Right lobe of liver (tissue), 6 donors: ENCODE measurements at regions not wholly inside any gene's neighbourhood (a gene's known extent, or its start where the extent isn't known, plus 50 kb on each side); places are given as distances from the start of the nearest gene placed in this dataset.

ENCODE experiments used
- ATAC-seq, 4 donors: fragments of 200-7000 bp; cut with Tn5 transposase; one replicate each; pipeline ENCODE4 v1.9.1; 2020; ENCODE audit warnings: mild to moderate bottlenecking in 4 of 4, moderate library complexity in 4 of 4
- DNase-seq, 3 donors: peaks; one replicate each; pipeline ENCODE4 v3.0.0-alpha.2; 2020
- H3K27ac ChIP-seq, 3 donors: fragments of 200-600 bp; one replicate each; pipeline ENCODE4 v1.8.0; 2022
- H3K27me3 ChIP-seq, 2 donors: fragments of 200-600 bp; one replicate each; pipeline ENCODE4 v1.8.0; 2022
- H3K36me3 ChIP-seq, 4 donors: fragments of 200-600 bp; sonication (generic) in 1 of 4; one replicate each; pipeline versions ENCODE4 v1.5.1 to v1.8.0; 2017 to 2022; ENCODE audit warnings: control low read depth in 1 of 4
- H3K4me1 ChIP-seq, 4 donors: fragments of 200-600 bp; sonication (generic) in 1 of 4; one replicate each; pipeline versions ENCODE4 v1.5.1 to v1.8.0; 2017 to 2022; ENCODE audit warnings: control low read depth in 1 of 4
- H3K4me3 ChIP-seq, 3 donors: fragments of 200-600 bp; one replicate each; pipeline ENCODE4 v1.8.0; 2022
- H3K9me3 ChIP-seq, 4 donors: fragments of 200-600 bp; sonication (generic) in 1 of 4; one replicate each; pipeline versions ENCODE4 v1.5.1 to v1.8.0; 2017 to 2022; ENCODE audit warnings: control low read depth in 1 of 4
- POLR2A ChIP-seq: fragments of 450-650 bp; IDR thresholded peaks from one replicate; pipeline ENCODE4 v1.6.1; 2017; ENCODE audit warnings: antibody characterized with exemption, mild to moderate bottlenecking
- WGBS: methylation state at CpG from one replicate; pipeline ENCODE4 v1.1.6; 2018; ENCODE audit warnings: low coverage, low lambda C conversion rate; ENCODE audit not compliant: insufficient coverage; ENCODE audit errors: missing lambda C conversion rate; 5-methylcytosine and 5-hydroxymethylcytosine counted together
- intact Hi-C, 2 donors: fragments of 100-400 bp; cut with DNase I; formaldehyde crosslinking; loops; one replicate each; pipeline versions ENCODE4 v1.11.2 to v1.14.1; 2022
- TF ChIP-seq, protein P1 (sequence below), 4 donors: fragments of 200-600 bp in 3 of 4; fragments of 450-650 bp in 1 of 4; IDR thresholded peaks; one replicate each; pipeline versions ENCODE4 v1.5.1 to v1.8.0; 2016 to 2022; ENCODE audit warnings: antibody characterized with exemption in 4 of 4, mild to moderate bottlenecking in 2 of 4
- donor health status: DM: no; HTN: yes; CAD: no.
- donor health status: DM: no; HTN: no; CAD: no.
- donor health status: DM: no; HTN: no; CAD: no.
- donor health status: DM: no; HTN: yes; CAD: no.
- donor health status: DM: no; HTN: yes; CAD: no.

DNA sequence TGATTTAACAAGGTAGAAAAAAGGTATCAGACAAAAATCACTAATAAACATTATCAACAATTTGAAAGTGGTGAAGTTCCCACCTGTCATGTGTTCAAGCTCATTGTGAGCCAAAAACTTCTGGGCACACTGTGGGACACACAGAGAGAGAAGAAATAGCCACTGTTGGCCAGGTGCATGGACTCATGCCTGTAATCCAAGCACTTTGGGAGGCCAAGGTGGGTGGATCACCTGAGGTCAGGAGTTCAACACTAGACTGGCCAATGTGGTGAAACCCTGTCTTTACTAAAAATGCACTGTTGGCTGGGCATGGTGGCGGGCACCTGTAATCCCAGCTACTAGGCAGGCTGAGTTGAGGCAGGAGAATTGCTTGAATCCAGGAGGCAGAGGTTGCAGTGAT lies 167.4 kb downstream of the TOX3 start:
- no peaks in the 10 kb centered on the region for H3K27me3 ChIP-seq
- peak in 1 of 3 donors; percentile 50 for DNase-seq
- WGBS: no CpG with 5 or more reads among the region's 1 CpG
- peaks cover 0 to 13% (median 5%) of the 10 kb centered on the region in 4 donors for H3K4me1 ChIP-seq
- no peaks in the 10 kb centered on the region for H3K36me3 ChIP-seq
- peak in 1 of 4 donors; percentile 48 for ATAC-seq
- H3K27ac ChIP-seq: no peak overlapping the region
- H3K4me3 ChIP-seq: no peak overlapping the region
- TF ChIP-seq, protein P1, sequence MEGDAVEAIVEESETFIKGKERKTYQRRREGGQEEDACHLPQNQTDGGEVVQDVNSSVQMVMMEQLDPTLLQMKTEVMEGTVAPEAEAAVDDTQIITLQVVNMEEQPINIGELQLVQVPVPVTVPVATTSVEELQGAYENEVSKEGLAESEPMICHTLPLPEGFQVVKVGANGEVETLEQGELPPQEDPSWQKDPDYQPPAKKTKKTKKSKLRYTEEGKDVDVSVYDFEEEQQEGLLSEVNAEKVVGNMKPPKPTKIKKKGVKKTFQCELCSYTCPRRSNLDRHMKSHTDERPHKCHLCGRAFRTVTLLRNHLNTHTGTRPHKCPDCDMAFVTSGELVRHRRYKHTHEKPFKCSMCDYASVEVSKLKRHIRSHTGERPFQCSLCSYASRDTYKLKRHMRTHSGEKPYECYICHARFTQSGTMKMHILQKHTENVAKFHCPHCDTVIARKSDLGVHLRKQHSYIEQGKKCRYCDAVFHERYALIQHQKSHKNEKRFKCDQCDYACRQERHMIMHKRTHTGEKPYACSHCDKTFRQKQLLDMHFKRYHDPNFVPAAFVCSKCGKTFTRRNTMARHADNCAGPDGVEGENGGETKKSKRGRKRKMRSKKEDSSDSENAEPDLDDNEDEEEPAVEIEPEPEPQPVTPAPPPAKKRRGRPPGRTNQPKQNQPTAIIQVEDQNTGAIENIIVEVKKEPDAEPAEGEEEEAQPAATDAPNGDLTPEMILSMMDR (IDR thresholded peaks at IDR 0.05): no peak
- TF ChIP-seq POLR2A: no peak
- intact Hi-C loops: no loop called here
- no peaks in the 10 kb centered on the region for H3K9me3 ChIP-seq

DNA sequence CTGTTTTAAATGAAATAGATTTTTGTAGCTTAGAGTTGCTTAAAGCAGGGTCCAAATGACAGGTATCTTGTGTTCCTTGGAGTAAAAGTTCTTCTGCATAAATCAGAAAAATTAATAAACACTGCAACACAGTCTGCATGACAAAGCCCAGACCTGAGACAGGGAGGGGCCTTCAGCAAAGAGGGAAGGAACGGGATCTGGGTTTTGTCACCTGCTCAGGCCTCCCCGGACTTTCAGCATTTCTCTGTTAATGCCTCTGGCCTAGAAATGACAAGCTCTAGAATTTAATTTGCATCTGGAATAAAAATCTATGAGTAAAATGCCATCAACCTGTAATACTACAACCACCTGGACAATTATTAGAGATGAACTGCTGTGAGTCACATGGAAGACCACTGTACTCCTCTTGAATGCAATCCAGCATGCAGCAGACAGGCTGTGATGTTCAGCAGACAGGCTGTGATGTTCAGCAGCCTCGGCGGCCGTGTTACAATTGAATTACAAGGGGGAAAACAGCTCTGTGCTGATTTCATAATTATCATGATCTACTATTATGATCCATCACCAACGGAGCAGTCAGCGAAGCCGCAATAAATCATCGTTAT lies 170.2 kb downstream of the TOX3 start:
- no peak for DNase-seq
- intact Hi-C loops: no loop called here
- TF ChIP-seq, protein P1 (IDR thresholded peaks at IDR 0.05): no peak
- no peak for TF ChIP-seq POLR2A
- 81% methylated on average over 6 of the region's 9 CpGs for WGBS
- Histone ChIP-seq H3K4me3 (no peak overlapping the region), H3K4me1 (no peaks in the 10 kb centered on the region), H3K36me3 (no peaks in the 10 kb centered on the region), H3K27ac (no peak overlapping the region), H3K9me3 (no peaks in the 10 kb centered on the region), H3K27me3 (no peaks in the 10 kb centered on the region)
- ATAC-seq: no peak

GRCh38 chr16:52372313-52372712 lies 174.6 kb downstream of the TOX3 start:
- ATAC-seq (no peak), DNase-seq (no peak)
- no peaks in the 10 kb centered on the region for H3K9me3 ChIP-seq
- H3K4me3 ChIP-seq: no peak overlapping the region
- no peak overlapping the region for H3K27ac ChIP-seq
- no peaks in the 10 kb centered on the region for H3K36me3 ChIP-seq
- no peaks in the 10 kb centered on the region for H3K4me1 ChIP-seq
- intact Hi-C loops: no loop called here
- H3K27me3 ChIP-seq: no peaks in the 10 kb centered on the region
- TF ChIP-seq POLR2A: no peak
- TF ChIP-seq, protein P1 (IDR thresholded peaks at IDR 0.05): no peak

- ATAC-seq (peak in 1 of 4 donors; percentile 37), DNase-seq (no peak)
- no peak overlapping the region for H3K27ac ChIP-seq
- no peaks in the 10 kb centered on the region for H3K4me1 ChIP-seq
- no peaks in the 10 kb centered on the region for H3K27me3 ChIP-seq
- H3K36me3 ChIP-seq: no peaks in the 10 kb centered on the region
- intact Hi-C loops: no loop called here
- H3K4me3 ChIP-seq: no peak overlapping the region
- WGBS: 36% methylated on average over 4 of the region's 4 CpGs
- no peaks in the 10 kb centered on the region for H3K9me3 ChIP-seq
- TF ChIP-seq, protein P1 (IDR thresholded peaks at IDR 0.05): no peak
- no peak for TF ChIP-seq POLR2A
Observed at GRCh38 chr16:52368859-52369258, 178.1 kb downstream of the TOX3 start.

GRCh38 chr16:52367821-52368220 lies 179.1 kb downstream of the TOX3 start:
- 33% methylated on average over 2 of the region's 2 CpGs for WGBS

More at GRCh38 chr16:52367821-52368220, 179.1 kb downstream of the TOX3 start:
- Histone ChIP-seq H3K27ac (no peak overlapping the region), H3K4me1 (no peaks in the 10 kb centered on the region), H3K36me3 (no peaks in the 10 kb centered on the region), H3K9me3 (no peaks in the 10 kb centered on the region), H3K4me3 (no peak overlapping the region), H3K27me3 (no peaks in the 10 kb centered on the region)
- intact Hi-C loops: no loop called here
- no peak for DNase-seq
- TF ChIP-seq, protein P1 (IDR thresholded peaks at IDR 0.05): no peak
- TF ChIP-seq POLR2A: no peak
- ATAC-seq: no peak
